CD4-positive, alpha-beta T cell (primary cell): ENCODE measurements at regions not wholly inside any gene's neighbourhood (a gene's known extent, or its start where the extent isn't known, plus 50 kb on each side); places are given as distances from the start of the nearest gene placed in this dataset.

Experiments used
- ATAC-seq: fragments of 200-7000 bp; cut with Tn5 transposase; one replicate; pipeline ENCODE4 v1.10.0; 2022; ENCODE audit warnings: mild to moderate bottlenecking; ENCODE audit not compliant: poor library complexity
- CTCF ChIA-PET: fragments of 350-600 bp; sonication (Branson Sonifier 250); formaldehyde crosslinking; loops from one replicate; lab custom pipeline; 2021; ENCODE audit warnings: antibody characterized with exemption, inconsistent platforms; lab: Charles Lee
- POLR2A ChIA-PET: fragments of 350-600 bp; sonication (Branson Sonifier 250); formaldehyde crosslinking; loops from one replicate; lab custom pipeline; 2021; ENCODE audit warnings: antibody characterized with exemption, inconsistent platforms; lab: Charles Lee
- DNase-seq, 14 experiments: peaks; one replicate each; pipeline ENCODE4 v3.0.0-alpha.2; 2013 to 2020; ENCODE audit warnings: mixed read lengths in 2 of 14
- H3K27ac ChIP-seq, 2 donors: one replicate each; pipeline versions ENCODE4 v1.5.1 to v1.7.0; 2013; ENCODE audit warnings: low read length in 2 of 2, low read depth in 1 of 2, mild to moderate bottlenecking in 1 of 2
- H3K27me3 ChIP-seq, 2 experiments: 1 replicate in 1 of 2; 2 replicates in 1 of 2; pipeline versions ENCODE4 v1.6.1 to v1.7.0; 2013; ENCODE audit warnings: low read length in 2 of 2, control low read depth in 1 of 2, mild to moderate bottlenecking in 1 of 2, moderate library complexity in 1 of 2; ENCODE audit not compliant: insufficient read depth in 2 of 2, control insufficient read depth in 1 of 2
- H3K36me3 ChIP-seq: one replicate; pipeline ENCODE4 v1.6.1; 2013; ENCODE audit warnings: low read length, control low read depth; ENCODE audit not compliant: insufficient read depth
- H3K4me1 ChIP-seq: one replicate; pipeline ENCODE4 v1.6.1; 2013; ENCODE audit warnings: low read length, control low read depth; ENCODE audit not compliant: insufficient read depth
- H3K4me3 ChIP-seq: one replicate; pipeline ENCODE4 v1.5.1; 2013; ENCODE audit warnings: mild to moderate bottlenecking, low read length, moderate library complexity
- H3K9me3 ChIP-seq, 2 experiments: 1 replicate in 1 of 2; 2 replicates in 1 of 2; pipeline versions ENCODE4 v1.6.1 to v1.7.0; 2013; ENCODE audit warnings: low read length in 2 of 2, mild to moderate bottlenecking in 2 of 2, control low read depth in 1 of 2, moderate library complexity in 1 of 2; ENCODE audit not compliant: control insufficient read depth in 1 of 2, insufficient read depth in 1 of 2
- H3K27ac Mint-ChIP-seq: one replicate; pipeline ENCODE4 v1.8.0; 2020; ENCODE audit warnings: mixed read lengths
- H3K27me3 Mint-ChIP-seq: one replicate; pipeline ENCODE4 v1.8.0; 2021; ENCODE audit warnings: mixed read lengths
- H3K36me3 Mint-ChIP-seq: one replicate; pipeline ENCODE4 v1.8.0; 2021; ENCODE audit warnings: low read depth, mixed read lengths
- H3K4me1 Mint-ChIP-seq: one replicate; pipeline ENCODE4 v1.8.0; 2021; ENCODE audit warnings: low read depth, mixed read lengths
- H3K4me3 Mint-ChIP-seq: one replicate; pipeline ENCODE4 v1.8.0; 2020; ENCODE audit warnings: mild to moderate bottlenecking, mixed read lengths
- H3K9me3 Mint-ChIP-seq: one replicate; pipeline ENCODE4 v1.8.0; 2020; ENCODE audit warnings: mixed read lengths
- intact Hi-C, 2 experiments: fragments of 100-400 bp; cut with DNase I in 1 of 2; cut with micrococcal nuclease in 1 of 2; formaldehyde crosslinking; loops; one replicate each; pipeline versions ENCODE4 v1.15.1 to v1.9.0; 2023 to 2025; cut with DNase I, micrococcal nuclease
- TF ChIP-seq, protein P1 (sequence below): fragments of 200-600 bp; IDR thresholded peaks from one replicate; pipeline ENCODE4 v1.8.0; 2022; ENCODE audit warnings: antibody characterized with exemption, mild to moderate bottlenecking

- Mint-ChIP-seq H3K36me3 (no peaks in the 10 kb centered on the region), H3K4me1 (peaks cover 8% of the 10 kb centered on the region), H3K9me3 (no peaks in the 10 kb centered on the region), H3K27me3 (no peaks in the 10 kb centered on the region), H3K27ac (no peak overlapping the region), H3K4me3 (no peak overlapping the region)
- no peak overlapping the region for H3K4me3 ChIP-seq
- H3K36me3 ChIP-seq: no peaks in the 10 kb centered on the region
- H3K4me1 ChIP-seq: no peaks in the 10 kb centered on the region
- H3K9me3 ChIP-seq: no peaks in the 10 kb centered on the region
- CTCF ChIA-PET: no interaction called here
- TF ChIP-seq, protein P1, sequence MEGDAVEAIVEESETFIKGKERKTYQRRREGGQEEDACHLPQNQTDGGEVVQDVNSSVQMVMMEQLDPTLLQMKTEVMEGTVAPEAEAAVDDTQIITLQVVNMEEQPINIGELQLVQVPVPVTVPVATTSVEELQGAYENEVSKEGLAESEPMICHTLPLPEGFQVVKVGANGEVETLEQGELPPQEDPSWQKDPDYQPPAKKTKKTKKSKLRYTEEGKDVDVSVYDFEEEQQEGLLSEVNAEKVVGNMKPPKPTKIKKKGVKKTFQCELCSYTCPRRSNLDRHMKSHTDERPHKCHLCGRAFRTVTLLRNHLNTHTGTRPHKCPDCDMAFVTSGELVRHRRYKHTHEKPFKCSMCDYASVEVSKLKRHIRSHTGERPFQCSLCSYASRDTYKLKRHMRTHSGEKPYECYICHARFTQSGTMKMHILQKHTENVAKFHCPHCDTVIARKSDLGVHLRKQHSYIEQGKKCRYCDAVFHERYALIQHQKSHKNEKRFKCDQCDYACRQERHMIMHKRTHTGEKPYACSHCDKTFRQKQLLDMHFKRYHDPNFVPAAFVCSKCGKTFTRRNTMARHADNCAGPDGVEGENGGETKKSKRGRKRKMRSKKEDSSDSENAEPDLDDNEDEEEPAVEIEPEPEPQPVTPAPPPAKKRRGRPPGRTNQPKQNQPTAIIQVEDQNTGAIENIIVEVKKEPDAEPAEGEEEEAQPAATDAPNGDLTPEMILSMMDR: no peak
- intact Hi-C loops: no loop called here
- no peak overlapping the region for H3K27ac ChIP-seq
- H3K27me3 ChIP-seq: no peaks in the 10 kb centered on the region
- POLR2A ChIA-PET: interaction anchor here (0.6 to 2.3 kb wide), 2 partner anchors 8 to 87 kb away, joined by 3 to 9 read pairs; no protein-coding TSS in a partner anchor
- ATAC-seq (no peak), DNase-seq (no peak)
These were observed 136.3 kb downstream of the HS3ST3B1 start for GRCh38 chr17:14437176-14437575.

DNA sequence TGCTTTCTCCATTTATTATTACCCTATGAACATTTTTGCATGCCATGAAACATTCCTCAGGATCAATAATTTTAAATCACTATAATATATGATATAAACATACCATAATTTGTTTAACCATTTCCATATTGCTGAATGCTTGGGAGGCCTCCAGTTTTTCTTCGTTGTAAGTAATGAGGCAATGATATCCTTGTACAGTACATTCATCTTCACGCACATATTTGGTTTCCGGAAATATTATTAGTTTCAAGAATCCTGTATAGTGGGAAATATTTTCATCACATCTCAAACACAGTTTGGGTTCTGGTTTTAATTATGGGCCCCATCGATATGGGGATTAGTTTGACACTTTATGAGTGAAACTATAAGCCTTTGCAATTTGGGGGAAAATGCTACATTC, 135.4 kb downstream of the HS3ST3B1 start:
- POLR2A ChIA-PET: no interaction called here
- Mint-ChIP-seq H3K27ac (no peak overlapping the region), H3K9me3 (no peaks in the 10 kb centered on the region), H3K4me3 (no peak overlapping the region), H3K36me3 (no peaks in the 10 kb centered on the region), H3K4me1 (peaks cover 8% of the 10 kb centered on the region), H3K27me3 (no peaks in the 10 kb centered on the region)
- Histone ChIP-seq H3K27me3 (no peaks in the 10 kb centered on the region), H3K9me3 (no peaks in the 10 kb centered on the region), H3K27ac (no peak overlapping the region), H3K36me3 (no peaks in the 10 kb centered on the region), H3K4me3 (no peak overlapping the region), H3K4me1 (no peaks in the 10 kb centered on the region)
- CTCF ChIA-PET: no interaction called here
- intact Hi-C loops: no loop called here
- ATAC-seq (no peak), DNase-seq (no peak)
- TF ChIP-seq, protein P1: no peak

- no peak overlapping the region for H3K4me3 ChIP-seq
- DNase-seq: no peak
- intact Hi-C loops: no loop called here
- H3K27me3 ChIP-seq: no peaks in the 10 kb centered on the region
- H3K36me3 ChIP-seq: no peaks in the 10 kb centered on the region
- peaks cover 9% of the 10 kb centered on the region for H3K4me1 ChIP-seq
- Mint-ChIP-seq H3K36me3 (no peaks in the 10 kb centered on the region), H3K4me1 (peaks cover 15% of the 10 kb centered on the region), H3K27me3 (no peaks in the 10 kb centered on the region), H3K4me3 (no peak overlapping the region), H3K27ac (no peak overlapping the region), H3K9me3 (no peaks in the 10 kb centered on the region)
- ChIA-PET POLR2A (interaction anchor here (0.6 to 1.4 kb wide), 2 partner anchors 133 to 346 kb away, joined by 4 read pairs; no protein-coding TSS in a partner anchor), CTCF (no interaction called here)
- ATAC-seq: no peak
- no peaks in the 10 kb centered on the region for H3K9me3 ChIP-seq
- TF ChIP-seq, protein P1: no peak
- H3K27ac ChIP-seq: no peak overlapping the region
These were observed 133.6 kb downstream of the HS3ST3B1 start for GRCh38 chr17:14434506-14434905.
